ENCODE measurements at regions not wholly inside any gene's neighbourhood (a gene's known extent, or its start where the extent isn't known, plus 50 kb on each side); places are given as distances from the start of the nearest gene placed in this dataset.

DNA sequence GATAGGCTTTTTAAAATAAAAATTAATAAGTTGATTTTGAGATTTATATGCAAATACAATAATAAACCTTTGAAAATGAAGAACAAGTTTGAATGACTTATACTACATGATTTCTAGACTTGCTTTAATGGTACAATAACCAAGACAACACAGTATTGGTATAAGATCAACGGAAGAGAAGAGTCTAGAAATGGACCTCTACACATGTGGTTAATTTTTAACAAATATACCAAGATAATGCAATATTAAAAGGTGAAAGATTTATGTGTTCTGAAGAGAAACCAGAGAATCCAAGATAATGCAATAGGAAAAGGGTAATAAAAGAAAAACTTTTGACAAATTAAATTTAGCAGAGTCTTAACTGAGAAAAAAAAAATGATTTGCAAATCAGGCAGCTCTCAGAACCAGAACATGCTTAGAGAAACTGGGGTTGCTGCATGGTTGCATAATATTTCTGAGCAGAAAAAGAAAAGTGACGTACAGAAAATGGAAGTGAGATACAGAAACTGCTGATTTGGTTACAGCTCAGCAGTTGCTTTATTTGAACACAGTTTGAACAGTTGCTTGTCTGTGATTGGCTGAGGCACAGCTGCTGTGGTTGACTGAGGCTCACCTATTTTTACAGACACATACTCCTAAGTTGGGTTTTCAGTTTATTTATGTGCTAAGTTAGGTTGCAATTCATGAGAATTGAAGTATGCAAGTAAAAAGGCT, 365.9 kb downstream of the CRPPA start:
- H3K9me3 Mint-ChIP-seq = no peaks in the 10 kb centered on the region
- ATAC-seq = no peak
- intact Hi-C loops (cut with micrococcal nuclease) = no loop called here

DNA sequence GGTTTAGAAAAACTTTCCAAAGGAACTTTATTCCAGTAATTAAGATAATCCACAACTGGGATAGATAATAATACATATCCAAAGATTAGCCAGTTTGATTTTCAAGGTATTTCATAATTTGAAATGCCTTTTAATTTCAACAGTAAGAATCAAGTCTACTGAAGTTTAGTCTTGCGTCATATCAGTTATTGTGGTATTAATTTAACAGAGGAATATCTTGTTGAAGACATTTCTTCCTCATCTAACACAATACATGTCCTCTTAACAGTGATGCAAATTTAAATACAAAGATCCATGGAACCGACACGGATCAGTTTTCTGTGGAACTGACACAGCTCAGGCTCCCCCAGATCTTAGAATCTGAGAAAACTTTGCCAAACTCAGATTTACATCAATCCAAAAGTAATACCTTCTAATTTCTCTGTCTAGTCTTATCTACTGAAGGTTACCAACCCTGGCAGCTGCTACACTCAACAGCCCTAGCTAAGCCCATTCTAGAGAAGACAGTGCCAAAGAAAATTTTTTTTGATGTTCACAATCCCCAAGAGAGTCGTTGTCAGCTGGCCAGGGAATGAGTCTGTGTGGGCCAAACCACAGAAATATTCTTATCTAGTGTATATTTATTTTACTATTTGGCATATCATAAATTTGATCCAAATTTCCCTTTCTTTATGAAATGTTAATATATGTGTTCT, 365.2 kb upstream of the MEOX2 start:
- Mint-ChIP-seq H3K36me3 (ENCODE audit: low read depth) (no peaks in the 10 kb centered on the region), H3K27me3 (peaks cover 1% of the 10 kb centered on the region), H3K9me3 (no peaks in the 10 kb centered on the region), H3K4me1 (ENCODE audit: low read depth) (no peaks in the 10 kb centered on the region), H3K27ac (no peak overlapping the region), H3K4me3 (no peak overlapping the region)
- TF ChIP-seq, protein P1, sequence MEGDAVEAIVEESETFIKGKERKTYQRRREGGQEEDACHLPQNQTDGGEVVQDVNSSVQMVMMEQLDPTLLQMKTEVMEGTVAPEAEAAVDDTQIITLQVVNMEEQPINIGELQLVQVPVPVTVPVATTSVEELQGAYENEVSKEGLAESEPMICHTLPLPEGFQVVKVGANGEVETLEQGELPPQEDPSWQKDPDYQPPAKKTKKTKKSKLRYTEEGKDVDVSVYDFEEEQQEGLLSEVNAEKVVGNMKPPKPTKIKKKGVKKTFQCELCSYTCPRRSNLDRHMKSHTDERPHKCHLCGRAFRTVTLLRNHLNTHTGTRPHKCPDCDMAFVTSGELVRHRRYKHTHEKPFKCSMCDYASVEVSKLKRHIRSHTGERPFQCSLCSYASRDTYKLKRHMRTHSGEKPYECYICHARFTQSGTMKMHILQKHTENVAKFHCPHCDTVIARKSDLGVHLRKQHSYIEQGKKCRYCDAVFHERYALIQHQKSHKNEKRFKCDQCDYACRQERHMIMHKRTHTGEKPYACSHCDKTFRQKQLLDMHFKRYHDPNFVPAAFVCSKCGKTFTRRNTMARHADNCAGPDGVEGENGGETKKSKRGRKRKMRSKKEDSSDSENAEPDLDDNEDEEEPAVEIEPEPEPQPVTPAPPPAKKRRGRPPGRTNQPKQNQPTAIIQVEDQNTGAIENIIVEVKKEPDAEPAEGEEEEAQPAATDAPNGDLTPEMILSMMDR (IDR thresholded peaks at IDR 0.05) = no peak
- intact Hi-C loops (cut with micrococcal nuclease) = no loop called here
- ATAC-seq (no peak), DNase-seq (no peak)
- ChIA-PET CTCF (no interaction called here), POLR2A (no interaction called here)

More for the DNA sequence above, 365.9 kb downstream of the CRPPA start:
- Mint-ChIP-seq H3K4me1 (ENCODE audit: low read depth) (no peaks in the 10 kb centered on the region), H3K4me3 (no peak overlapping the region), H3K27ac (no peak overlapping the region), H3K27me3 (peaks cover 1% of the 10 kb centered on the region), H3K36me3 (ENCODE audit: low read depth) (no peaks in the 10 kb centered on the region)
- ChIA-PET CTCF (no interaction called here), POLR2A (no interaction called here)
- no peak for DNase-seq
- TF ChIP-seq, protein P1 (IDR thresholded peaks at IDR 0.05) = no peak

DNA sequence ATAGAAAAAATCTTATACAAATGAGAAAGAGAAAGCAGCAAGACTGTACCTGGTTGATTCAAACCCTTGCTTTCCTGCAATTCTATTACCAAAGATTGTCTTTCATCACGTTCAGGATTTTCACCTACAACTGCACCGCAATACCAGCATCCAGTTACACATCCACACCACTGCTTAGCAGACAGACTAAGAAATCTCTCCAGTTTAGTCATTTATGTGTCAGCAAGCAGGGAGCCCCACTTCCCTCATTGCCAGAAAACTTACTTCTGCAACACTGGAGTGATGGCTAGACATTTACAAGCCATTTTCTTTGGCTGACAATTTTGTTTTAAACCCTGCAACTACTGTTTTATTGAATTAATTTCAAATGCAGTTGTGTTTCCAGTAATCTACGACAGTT, 359.6 kb upstream of the MEOX2 start:
- TF ChIP-seq, protein P1 (IDR thresholded peaks at IDR 0.05) = no peak
- H3K27me3 Mint-ChIP-seq = peaks cover 1% of the 10 kb centered on the region
- no peak overlapping the region for H3K27ac Mint-ChIP-seq
- no peak for DNase-seq
- intact Hi-C loops (cut with micrococcal nuclease) = no loop called here
- ChIA-PET CTCF (no interaction called here), POLR2A (no interaction called here)
- no peak overlapping the region for H3K4me3 Mint-ChIP-seq
- ATAC-seq = no peak
- H3K4me1 Mint-ChIP-seq (ENCODE audit: low read depth) = no peaks in the 10 kb centered on the region
- H3K9me3 Mint-ChIP-seq = no peaks in the 10 kb centered on the region
- no peaks in the 10 kb centered on the region for H3K36me3 Mint-ChIP-seq (ENCODE audit: low read depth)

DNA sequence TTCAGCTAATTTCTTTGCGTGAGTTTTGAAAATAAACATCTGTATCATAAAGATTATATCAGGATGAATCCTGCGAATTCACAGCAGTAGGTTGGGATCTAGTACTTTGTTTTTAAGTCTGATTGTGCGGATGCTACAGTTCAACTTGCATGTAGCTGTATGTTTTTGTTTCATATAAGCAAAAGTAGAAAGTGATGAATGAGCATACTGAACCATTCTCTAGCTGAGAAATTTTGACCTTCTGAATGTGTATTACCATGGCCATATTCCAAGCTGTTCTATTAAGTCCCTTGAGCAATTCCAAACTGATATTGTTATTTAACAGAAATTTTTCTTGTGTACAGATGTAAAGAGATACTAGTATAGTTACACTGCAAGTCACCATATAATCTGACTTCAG, 358.8 kb upstream of the MEOX2 start:
- intact Hi-C loops (cut with micrococcal nuclease) = no loop called here
- H3K4me3 Mint-ChIP-seq = no peak overlapping the region
- H3K27me3 Mint-ChIP-seq = peaks cover 1% of the 10 kb centered on the region
- ChIA-PET CTCF (no interaction called here), POLR2A (no interaction called here)
- no peaks in the 10 kb centered on the region for H3K9me3 Mint-ChIP-seq
- no peaks in the 10 kb centered on the region for H3K4me1 Mint-ChIP-seq (ENCODE audit: low read depth)
- DNase-seq (no peak), ATAC-seq (no peak)
- H3K27ac Mint-ChIP-seq = no peak overlapping the region
- TF ChIP-seq, protein P1 (IDR thresholded peaks at IDR 0.05) = no peak
- no peaks in the 10 kb centered on the region for H3K36me3 Mint-ChIP-seq (ENCODE audit: low read depth)

DNA sequence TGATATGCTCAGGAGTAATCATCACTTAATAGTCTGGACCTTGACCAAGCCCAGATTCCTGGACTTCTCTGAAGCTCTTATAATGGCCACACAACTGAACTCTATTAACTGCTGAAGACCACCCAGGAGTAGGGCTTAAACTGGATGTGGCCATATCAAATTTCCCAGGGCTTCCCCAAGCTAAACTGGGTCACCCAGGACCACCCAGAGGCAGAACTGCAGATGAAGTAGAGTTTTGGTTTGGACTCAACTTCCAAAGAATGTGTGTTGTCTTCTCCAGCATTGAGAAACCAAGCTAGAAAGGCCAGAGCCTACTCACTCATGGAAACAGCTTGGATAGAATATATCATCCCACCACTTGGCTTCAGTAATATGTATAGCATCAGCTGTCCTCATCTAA, 358.2 kb upstream of the MEOX2 start:
- CTCF ChIA-PET = no interaction called here
- no peaks in the 10 kb centered on the region for H3K4me1 Mint-ChIP-seq (ENCODE audit: low read depth)
- POLR2A ChIA-PET = interaction anchor here (0.6 kb wide), 1 partner anchor 912 kb away, joined by 3 read pairs; no protein-coding TSS in a partner anchor
- no peak overlapping the region for H3K27ac Mint-ChIP-seq
- intact Hi-C loops (cut with micrococcal nuclease) = no loop called here
- TF ChIP-seq, protein P1 (IDR thresholded peaks at IDR 0.05) = no peak
- no peaks in the 10 kb centered on the region for H3K9me3 Mint-ChIP-seq
- no peaks in the 10 kb centered on the region for H3K36me3 Mint-ChIP-seq (ENCODE audit: low read depth)
- DNase-seq = no peak
- ATAC-seq = no peak
- H3K27me3 Mint-ChIP-seq = no peaks in the 10 kb centered on the region
- no peak overlapping the region for H3K4me3 Mint-ChIP-seq
